GM19463 (cell line): ENCODE measurements at regions not wholly inside any gene's neighbourhood (a gene's known extent, or its start where the extent isn't known, plus 50 kb on each side); places are given as distances from the start of the nearest gene placed in this dataset.
"Not testable (repeated sequence)": the region's sequence is repeated elsewhere in the genome, so short reads cannot be mapped to it uniquely, and the experiment has no call there.

Experiments
- ATAC-seq: cut with Tn5 transposase; IDR thresholded peaks from one replicate; pipeline ENCODE4 v1.9.1; 2021; ENCODE audit warnings: mild to moderate bottlenecking, moderate library complexity; ENCODE audit not compliant: unreplicated experiment

DNA sequence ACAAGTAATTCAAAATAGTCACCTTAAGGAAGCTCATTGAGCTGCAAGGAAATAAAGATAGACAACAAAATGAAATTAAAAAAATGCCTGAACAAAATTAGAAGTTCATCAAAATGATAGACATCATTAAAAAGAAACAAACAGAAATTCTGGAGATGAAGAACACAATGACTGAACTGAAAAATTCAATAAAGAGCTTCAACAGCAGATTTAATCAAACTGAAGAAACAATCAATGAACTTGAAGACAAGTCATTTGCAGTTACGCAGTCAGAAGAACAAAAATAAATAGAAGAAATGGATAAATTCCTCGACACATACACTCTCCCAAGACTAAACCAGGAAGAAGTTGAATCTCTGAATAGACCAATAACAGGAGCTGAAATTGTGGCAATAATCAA, 390.0 kb upstream of the SPAG17 start:
- no peak for ATAC-seq

DNA sequence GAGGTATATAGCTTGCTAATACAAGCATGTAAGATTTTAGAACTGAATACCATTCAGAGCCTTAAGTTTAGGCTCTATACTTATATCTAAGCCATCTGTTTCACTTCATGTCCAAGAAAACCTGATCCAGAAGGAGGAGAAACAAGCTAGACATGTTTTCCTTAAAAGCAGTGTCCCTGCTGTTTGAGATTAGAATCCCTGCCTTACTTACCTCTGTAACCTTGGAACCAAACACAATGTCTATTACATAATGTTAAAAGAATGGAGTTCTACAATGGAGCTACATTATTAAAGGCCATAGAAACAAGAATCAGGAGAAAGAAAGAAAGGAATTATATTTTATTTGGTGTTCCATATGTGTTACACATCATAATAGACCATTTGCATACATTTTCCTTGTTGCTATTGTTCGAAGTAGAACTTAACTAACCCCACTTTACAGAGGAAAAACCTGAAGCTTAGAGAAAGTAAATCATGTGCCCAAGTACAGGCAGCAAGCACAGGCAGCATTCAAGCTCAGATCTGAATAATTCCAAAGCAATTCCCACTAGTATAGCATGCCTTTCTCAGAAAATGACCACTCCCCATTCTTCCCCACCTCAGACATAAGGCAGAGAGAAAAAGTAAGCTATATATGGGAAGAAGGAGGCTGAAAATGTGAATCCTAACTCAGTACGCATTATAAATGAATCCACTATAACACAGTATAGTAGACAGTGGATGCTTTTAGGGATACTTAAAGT, 380.1 kb upstream of the SPAG17 start:
- ATAC-seq, result no peak

DNA sequence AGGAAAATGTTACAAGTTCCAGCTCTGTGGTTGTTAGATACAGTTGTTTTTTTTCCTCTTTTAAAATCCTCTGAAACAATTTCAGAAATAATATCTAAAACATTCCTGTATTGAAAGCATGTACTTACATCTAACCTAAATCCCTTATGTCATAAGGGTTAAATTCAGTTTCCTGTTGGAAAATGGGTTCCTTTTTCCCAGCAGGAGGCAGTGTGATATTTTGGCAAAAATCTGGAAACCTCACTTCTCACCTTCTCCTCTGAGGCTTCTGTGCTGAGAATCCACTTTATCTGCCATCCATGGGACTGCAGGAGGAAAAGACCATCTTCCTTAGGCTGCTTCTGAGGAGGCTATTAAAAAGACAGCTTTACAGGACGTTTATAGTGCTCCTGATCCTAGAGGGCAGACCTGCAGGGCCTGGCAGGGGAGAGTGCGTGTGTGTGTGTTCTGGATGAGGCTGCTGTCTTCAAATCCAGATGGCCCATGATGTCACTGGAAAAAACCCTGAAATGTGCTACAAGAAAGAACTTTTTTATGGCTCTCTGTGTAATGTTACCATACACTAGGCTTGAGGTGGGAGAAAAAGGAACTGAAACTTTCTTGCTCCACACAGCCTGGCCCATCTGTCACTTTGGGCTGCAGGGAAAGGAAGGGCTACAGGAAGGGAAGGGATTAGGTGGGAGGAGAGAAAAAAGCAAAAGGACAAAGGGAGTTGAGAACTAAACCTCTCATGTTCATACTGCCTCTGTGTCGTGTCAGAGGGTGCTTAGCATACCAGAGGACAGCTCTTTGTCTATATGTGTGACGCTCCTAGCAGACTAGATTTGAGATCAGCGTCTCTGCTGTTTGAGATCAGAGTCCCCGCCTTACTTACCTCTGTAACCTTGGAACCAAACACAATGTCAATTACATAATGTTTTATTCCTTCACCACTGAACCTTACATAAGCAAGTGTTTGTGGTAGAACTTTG, 379.2 kb upstream of the SPAG17 start:
- peak; percentile 90 for ATAC-seq

DNA sequence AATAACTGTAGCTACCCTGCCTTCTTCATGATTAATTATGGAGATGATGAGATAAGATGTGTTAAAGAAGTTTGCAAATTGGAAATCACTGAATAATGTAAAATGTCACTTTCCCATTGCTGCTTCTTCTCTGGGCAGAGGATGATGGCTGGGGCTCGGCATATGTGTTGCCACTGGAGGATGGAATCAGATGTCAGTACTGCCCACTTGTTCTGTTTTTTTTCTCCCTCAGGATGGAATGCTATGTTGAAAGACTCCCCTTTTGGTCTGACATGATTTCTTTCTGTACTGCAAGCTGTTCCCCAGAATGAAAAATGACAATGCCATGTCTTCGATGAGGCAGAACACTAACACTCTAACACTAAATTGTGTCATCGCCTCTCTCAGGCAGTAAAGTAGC, 373.9 kb upstream of the SPAG17 start:
- ATAC-seq, result no peak

DNA sequence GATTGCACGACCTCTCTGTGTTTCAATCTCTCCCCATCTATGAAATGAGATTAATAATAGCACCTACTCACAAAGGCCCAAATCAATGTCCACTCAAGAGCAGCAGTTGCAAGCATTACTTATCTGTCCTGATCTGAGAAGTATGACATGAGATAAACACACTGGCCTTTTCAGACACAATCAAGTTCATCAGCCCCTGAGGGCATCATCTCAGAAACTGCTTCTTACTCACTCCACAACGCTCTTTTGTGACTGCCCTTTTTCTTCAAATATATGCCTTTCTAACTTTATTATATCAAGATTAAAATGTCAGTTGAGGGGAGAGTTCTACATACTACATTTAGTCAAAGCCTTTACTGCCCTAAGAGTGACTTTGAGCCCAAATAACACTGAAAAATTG, 371.9 kb upstream of the SPAG17 start:
- no peak for ATAC-seq

DNA sequence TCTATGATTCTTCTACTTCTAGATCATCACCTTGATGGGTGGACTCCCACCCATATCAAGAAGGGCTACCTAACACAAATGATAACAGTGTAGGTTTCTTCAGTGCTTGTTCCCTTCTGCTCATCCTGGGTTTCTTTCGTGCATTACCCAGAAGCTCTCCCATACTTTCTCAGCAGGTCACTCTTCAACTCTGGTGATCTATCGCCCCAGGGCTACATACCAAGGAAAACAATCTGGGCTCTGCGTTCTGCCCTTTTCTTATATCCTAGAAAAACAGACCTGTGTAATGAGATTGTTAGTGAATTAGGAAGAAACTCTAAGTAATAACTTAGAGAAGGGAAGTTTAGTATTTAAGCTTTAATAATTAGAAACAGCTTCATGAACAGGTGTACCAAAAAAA, 370.6 kb upstream of the SPAG17 start:
- ATAC-seq, result no peak

DNA sequence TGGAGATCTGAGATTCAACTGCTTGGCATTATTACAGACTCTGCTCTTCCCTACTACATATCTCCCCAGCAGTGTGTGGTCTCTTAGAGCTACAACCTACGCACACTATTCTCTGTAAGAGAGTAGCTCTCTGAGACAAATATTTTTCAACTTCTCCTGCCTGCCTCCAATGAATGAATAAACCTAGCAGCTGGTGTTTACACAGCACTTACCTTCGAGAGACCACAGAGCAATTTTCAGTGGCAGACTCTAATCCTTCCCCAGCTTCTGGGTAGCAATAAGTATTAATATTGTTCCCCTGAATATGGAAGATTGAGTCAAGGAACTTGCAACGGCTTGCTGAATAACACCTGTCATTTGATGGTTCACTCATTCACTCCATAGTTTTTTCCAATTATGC, 350.9 kb upstream of the SPAG17 start:
- ATAC-seq, result no peak

DNA sequence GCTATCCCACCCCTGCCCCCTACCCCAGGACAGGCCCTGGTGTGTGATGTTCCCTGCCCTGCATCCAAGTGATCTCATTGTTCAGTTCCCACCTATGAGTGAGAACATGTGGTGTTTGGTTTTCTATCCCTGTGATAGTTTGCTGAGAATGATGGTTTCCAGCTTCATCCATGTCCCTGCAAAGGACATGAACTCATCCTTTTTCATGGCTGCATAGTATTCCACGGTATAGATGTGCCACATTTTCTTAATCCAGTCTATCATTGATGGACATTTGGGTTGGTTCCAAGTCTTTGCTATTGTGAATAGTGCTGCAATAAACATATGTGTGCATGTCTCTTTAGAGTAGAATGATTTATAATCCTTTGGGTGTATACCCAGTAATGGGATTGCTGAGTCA, 326.9 kb upstream of the SPAG17 start:
- ATAC-seq, result not testable (repeated sequence)

DNA sequence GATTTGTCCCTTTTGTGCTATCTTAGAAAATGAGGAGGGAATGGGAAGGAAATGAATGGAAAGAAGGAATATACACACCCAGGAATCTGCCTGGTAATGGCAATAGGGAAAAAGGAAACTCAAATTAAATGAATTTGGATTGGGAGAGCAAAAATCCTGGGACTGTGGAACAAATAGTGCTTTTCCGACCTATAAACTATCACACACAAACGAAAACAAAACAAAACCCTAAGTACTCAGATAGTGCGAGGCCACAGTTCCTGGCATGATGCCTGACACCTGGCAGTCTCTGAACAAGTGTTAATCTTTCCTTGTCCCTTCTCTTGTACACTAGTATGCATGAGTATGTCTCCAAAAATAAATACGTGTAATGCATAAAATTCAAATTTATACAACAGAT, 319.8 kb upstream of the SPAG17 start:
- ATAC-seq, result no peak

DNA sequence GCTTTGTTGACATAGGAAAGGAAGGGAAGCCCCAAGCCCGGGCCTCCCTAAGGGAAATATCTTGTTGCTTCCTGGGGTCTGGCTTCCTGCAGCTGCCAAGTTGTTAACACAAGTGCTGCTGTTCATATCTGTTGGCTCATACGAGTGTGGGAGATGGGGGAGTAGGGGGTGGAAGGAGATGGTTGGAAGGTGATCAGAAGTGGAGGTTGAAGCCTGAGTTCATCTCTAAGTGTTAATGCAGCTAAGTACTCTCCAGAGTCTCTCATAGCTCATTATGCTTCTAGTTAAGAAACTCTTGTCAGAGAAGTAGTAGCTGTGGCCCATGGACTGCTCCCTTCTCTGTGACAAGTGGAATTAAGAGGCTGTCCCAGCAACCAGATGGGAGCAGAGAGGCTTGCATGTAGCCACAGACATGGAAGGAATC, 319.2 kb upstream of the SPAG17 start:
- ATAC-seq, result no peak

DNA sequence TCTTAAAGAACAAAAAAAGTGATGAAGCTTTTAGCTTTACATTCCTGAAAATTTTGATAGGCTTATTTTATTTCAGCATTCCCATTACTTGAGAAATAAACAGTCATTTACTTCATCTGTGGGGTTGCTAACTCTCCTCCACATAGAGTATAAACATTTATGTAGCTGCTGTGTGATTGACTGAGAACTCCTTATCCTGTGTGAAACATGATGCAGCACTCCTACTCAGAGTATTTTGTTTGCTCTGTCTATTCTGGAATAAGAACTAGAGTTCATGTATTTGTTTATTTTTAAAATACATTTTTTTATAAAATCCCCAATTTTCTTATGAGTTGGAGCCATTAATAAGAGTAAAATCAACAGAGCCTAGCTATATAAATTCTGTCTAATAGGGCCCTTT, 318.7 kb upstream of the SPAG17 start:
- ATAC-seq, result no peak

DNA sequence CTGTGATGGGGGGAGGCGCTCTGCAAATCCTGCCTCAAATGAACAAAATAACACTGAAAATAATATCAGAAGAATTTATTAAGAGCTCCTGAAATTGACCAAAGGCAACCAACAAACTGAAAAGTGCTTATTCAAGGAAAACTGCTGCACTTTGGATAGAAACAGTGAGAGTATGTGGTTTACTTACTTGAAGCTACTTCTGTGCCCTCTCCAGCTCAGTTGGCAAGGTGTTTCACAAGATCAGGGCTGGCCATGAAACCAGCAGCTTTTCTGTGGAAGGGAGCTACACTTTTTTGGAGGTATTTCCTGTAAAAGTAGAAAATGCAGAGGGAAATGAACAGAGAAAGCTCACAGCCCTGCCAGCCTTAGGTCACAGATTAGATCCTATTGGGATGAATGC, 310.0 kb upstream of the SPAG17 start:
- ATAC-seq, result no peak

DNA sequence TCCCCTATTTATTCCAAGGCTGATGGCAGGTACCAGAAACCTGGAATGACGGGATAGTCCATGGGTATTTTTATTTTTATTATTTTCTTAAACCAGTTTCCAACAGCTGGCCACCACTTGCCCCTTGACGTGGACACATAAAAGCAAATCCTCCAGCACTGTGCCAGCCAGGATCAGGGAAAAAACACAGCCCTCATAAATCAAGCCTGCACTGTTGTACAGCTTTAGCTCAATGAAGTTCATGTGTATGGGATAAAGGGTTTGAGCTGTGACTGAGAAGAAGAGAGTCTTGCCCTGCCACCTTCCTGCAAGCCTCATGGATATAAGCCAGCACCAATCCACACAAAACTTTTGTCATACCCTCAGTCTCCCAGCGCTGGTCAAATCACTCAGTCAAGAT, 303.8 kb upstream of the SPAG17 start:
- ATAC-seq, result no peak

DNA sequence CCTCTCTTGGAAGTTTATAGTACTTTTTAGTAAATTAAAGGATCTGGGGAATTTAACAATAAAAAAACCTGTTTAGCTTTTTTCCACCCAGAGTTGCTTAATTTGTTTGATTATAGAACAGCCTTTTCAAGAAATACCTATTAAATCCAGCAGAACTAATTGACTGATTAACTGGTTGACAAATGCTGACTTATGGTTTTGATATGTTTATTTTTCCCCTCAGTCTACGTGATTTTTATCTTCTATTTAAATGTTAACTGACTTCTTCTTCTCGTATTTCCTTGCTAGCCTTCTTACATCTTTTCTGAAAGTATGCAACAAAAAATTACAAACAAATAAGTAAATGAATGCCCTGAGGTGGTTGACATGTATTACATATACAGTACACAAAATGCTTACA, 302.9 kb upstream of the SPAG17 start:
- ATAC-seq, result no peak

DNA sequence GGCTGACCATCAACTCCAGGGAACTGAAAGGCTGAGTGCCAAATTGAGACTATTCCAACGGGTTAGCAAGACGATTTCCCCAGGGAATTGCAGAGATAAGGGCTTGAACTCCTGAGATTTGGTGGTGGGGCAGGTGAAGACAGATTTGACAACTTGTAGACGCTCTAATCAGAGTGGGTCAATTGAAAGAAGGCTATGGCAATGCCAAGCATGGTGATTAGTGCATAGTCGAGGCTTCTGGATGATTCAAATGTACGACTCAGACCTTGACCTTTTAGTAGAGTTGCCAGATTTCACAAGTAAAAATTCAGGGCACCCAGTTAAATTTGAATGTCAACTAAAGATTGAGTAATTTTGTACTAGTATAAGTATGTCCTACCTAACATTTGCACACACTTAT, 302.1 kb upstream of the SPAG17 start:
- no peak for ATAC-seq

DNA sequence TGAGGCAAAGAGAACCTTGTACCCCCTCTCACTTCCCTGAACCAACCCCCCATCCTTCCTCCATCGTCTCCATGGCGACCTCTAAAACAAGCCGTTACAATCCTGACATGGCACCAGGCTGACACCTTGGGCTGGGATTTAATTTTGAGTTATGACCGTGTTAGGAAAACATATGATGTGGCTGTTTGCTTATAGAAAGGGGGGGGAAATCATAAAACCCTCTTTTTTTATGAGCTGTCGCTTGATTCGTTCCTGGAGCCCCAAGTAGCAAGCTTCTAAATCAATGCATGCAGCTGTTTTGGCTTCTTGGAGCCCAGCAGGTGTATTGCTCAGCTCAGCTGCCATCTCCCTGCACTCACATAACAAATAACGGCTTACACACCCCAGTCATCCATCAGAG, 301.2 kb upstream of the SPAG17 start:
- ATAC-seq, result no peak

DNA sequence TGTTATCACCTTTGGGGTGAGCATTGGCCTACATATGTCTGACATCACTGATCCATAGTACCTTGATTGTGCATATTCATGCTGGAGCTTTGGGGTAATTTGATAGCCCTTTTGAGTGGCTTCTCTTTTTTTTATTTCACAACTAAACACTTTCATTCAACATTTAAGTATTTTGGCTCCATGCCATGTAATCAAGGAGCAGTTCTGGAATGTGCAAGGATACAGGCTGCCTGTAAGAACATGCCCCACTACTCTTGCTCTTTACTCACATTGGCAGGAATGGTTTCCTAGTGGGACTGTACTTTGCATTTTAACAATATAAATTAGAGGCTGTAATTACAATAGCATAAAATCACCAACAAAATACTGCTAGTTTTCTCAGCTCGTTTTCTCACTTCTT, 300.7 kb upstream of the SPAG17 start:
- ATAC-seq, result no peak

DNA sequence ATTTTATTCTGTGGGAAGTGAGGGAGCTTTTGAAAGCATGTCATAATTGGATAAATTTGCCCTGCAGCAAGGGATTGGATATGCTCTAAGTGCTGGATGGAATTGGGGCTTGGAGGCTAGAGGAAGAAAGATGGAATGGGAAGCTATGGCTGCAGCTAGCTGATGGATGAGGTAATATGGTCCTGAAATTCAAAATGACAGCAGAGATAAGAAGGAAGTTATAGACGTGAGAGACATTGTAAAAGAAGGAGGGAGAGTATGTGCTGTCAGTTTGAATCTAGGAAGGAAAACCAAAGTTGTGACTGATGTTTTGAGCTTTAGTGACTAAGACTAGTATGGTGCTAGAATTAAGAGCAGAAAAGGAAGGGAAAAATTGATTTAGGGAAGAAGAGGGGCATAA, 299.9 kb upstream of the SPAG17 start:
- no peak for ATAC-seq

DNA sequence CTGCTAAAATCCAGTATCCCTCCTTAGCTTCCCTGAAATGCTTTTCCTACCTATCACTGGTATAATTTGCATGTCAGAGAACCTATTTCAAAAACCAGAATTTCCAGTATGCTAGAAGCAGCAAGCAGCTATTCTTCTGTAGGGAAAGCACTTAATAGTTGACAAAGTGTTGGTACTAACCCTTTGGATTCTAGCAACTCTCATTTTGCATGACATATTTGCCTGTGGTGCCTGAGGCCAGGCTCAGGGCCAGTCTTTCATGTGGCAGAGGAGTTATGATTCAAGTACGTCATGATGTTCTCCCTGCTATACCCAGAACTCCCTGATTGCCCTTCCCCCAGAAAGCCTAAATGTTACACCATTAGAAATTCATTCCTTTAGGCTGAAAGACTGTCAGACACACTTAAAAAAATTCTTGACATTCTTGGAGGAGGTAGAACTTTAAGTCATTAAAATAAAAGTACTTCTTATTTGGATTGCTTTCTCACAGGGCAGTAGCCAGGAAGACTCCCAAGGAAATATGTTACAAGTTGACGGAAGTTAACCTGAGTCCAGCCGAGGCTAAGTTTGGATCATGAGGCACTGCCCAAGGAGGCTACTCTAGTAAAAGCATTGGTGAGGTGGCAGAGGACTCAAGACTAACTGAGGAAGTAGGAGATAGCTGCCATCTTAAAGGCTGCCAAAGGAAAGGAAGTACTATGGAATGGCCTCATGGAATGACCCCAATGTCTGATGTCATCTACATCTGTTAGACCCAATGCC, 298.4 kb upstream of the SPAG17 start:
- no peak for ATAC-seq

DNA sequence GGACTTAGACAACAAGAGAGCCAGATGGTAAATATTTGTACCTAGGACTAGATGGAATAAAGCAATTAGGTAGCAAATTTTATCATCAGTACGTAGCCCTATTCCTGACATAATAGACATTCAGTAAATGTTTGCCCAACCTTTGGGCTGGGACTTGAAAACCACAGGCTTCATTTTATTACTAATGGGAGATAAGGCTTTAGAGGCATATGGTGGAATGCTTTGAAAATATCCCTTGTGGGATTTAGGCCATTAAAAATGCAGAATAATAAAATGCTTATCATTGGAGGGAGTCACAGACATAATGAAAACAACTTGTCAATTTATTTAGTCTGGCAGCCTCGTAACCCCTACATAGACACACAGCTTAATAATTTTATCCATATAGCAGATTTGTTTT, 296.1 kb upstream of the SPAG17 start:
- no peak for ATAC-seq

DNA sequence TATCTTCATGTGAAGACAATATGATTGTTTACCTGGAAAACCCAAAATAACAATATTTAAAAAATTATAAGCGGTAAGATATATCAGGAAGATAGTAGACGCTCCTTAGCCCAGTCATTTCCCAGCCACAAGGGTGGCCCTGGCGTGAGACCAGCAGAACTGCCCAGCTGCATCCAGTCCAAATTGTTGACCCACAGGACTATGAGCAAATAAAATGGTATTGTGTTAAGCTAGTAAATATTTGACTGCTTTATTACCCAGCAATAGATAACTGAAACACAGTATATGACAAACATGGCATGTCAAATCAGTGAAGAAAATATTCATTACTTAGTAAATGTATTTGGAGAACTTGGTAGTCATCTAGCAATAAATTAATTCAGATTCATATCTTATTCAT, 294.3 kb upstream of the SPAG17 start:
- no peak for ATAC-seq
